ENCODE measurements at regions not wholly inside any gene's neighbourhood (a gene's known extent, or its start where the extent isn't known, plus 50 kb on each side); places are given as distances from the start of the nearest gene placed in this dataset.

DNA sequence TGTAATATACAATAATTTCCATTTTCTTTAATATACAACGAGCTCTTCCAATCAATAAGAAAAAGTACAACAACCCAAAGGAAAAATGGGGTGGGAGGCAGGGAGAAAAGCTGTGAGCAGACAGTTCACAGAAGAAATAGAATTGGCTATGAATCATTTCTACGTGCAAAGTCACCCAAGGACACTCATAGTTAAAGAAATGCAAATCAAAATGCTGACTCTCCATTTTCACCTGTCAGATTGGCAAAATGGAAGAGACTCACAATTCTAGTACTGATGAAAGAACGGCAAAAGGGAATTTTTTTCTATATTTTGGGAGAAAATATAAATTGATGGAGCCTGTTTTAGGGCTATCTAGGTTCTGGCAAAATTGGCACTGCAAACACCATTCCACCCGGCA, 116.3 kb upstream of the MEF2A start:
- no peak overlapping the region for H3K4me3 ChIP-seq (ENCODE audit: low read length)
- no peaks in the 10 kb centered on the region for H3K36me3 ChIP-seq (ENCODE audit: insufficient read depth, low read depth, low read length)
- no peak overlapping the region for H3K9ac ChIP-seq (ENCODE audit: low read depth, low read length)
- H3K4me1 ChIP-seq (ENCODE audit: insufficient read depth, low read length) = no peaks in the 10 kb centered on the region; the same call in 1 of the 2 replicates
- no peaks in the 10 kb centered on the region for H3K9me3 ChIP-seq (ENCODE audit: insufficient read depth, low read depth, low read length)
- no peak overlapping the region for H3K27ac ChIP-seq (ENCODE audit: low read length)
- H3K27me3 ChIP-seq (ENCODE audit: insufficient read depth, low read length) = peaks cover 5% of the 10 kb centered on the region; the same call in 1 of the 2 replicates

- Histone ChIP-seq H3K27ac (ENCODE audit: low read length) (no peak overlapping the region), H3K9me3 (ENCODE audit: insufficient read depth, low read depth, low read length) (no peaks in the 10 kb centered on the region), H3K9ac (ENCODE audit: low read depth, low read length) (no peak overlapping the region), H3K4me1 (ENCODE audit: insufficient read depth, low read length) (no peaks in the 10 kb centered on the region; the same call in 1 of the 2 replicates), H3K27me3 (ENCODE audit: insufficient read depth, low read length) (peaks cover 5% of the 10 kb centered on the region; the same call in 1 of the 2 replicates), H3K4me3 (ENCODE audit: low read length) (no peak overlapping the region), H3K36me3 (ENCODE audit: insufficient read depth, low read depth, low read length) (no peaks in the 10 kb centered on the region)
These were observed 114.9 kb upstream of the MEF2A start for GRCh38 chr15:99450896-99451358.

GRCh38 chr15:99451484-99451883, 114.3 kb upstream of the MEF2A start:
- peaks cover 5% of the 10 kb centered on the region; the same call in 1 of the 2 replicates for H3K27me3 ChIP-seq (ENCODE audit: insufficient read depth, low read length)
- no peak overlapping the region for H3K27ac ChIP-seq (ENCODE audit: low read length)
- no peaks in the 10 kb centered on the region for H3K9me3 ChIP-seq (ENCODE audit: insufficient read depth, low read depth, low read length)
- no peaks in the 10 kb centered on the region; the same call in 1 of the 2 replicates for H3K4me1 ChIP-seq (ENCODE audit: insufficient read depth, low read length)
- no peak overlapping the region for H3K4me3 ChIP-seq (ENCODE audit: low read length)
- H3K36me3 ChIP-seq (ENCODE audit: insufficient read depth, low read depth, low read length) = no peaks in the 10 kb centered on the region
- H3K9ac ChIP-seq (ENCODE audit: low read depth, low read length) = no peak overlapping the region

DNA sequence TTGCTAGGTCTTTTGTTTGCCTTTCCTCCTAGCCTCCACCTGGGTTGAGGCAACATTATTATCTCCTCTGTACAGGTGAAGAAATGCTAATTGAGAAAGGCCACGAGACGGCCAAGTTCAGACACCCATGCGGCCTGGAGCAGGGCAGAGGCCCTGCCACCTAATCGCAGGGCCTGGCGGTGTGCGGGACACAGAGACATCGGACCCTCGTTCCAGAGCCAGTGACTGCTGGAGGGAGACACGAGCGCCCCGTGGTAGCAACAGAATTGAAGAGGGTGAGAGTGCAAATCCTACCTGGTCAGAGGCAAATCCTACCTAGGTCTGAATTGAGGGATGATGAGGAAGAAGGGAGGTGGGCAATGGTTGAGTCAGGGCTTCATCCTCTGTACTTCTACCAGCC, 113.8 kb upstream of the MEF2A start:
- no peak overlapping the region for H3K4me3 ChIP-seq (ENCODE audit: low read length)
- H3K4me1 ChIP-seq (ENCODE audit: insufficient read depth, low read length) = no peaks in the 10 kb centered on the region; the same call in 1 of the 2 replicates
- no peak overlapping the region for H3K9ac ChIP-seq (ENCODE audit: low read depth, low read length)
- H3K9me3 ChIP-seq (ENCODE audit: insufficient read depth, low read depth, low read length) = no peaks in the 10 kb centered on the region
- peaks cover 5% of the 10 kb centered on the region; the same call in 1 of the 2 replicates for H3K27me3 ChIP-seq (ENCODE audit: insufficient read depth, low read length)
- no peaks in the 10 kb centered on the region for H3K36me3 ChIP-seq (ENCODE audit: insufficient read depth, low read depth, low read length)
- H3K27ac ChIP-seq (ENCODE audit: low read length) = no peak overlapping the region

DNA sequence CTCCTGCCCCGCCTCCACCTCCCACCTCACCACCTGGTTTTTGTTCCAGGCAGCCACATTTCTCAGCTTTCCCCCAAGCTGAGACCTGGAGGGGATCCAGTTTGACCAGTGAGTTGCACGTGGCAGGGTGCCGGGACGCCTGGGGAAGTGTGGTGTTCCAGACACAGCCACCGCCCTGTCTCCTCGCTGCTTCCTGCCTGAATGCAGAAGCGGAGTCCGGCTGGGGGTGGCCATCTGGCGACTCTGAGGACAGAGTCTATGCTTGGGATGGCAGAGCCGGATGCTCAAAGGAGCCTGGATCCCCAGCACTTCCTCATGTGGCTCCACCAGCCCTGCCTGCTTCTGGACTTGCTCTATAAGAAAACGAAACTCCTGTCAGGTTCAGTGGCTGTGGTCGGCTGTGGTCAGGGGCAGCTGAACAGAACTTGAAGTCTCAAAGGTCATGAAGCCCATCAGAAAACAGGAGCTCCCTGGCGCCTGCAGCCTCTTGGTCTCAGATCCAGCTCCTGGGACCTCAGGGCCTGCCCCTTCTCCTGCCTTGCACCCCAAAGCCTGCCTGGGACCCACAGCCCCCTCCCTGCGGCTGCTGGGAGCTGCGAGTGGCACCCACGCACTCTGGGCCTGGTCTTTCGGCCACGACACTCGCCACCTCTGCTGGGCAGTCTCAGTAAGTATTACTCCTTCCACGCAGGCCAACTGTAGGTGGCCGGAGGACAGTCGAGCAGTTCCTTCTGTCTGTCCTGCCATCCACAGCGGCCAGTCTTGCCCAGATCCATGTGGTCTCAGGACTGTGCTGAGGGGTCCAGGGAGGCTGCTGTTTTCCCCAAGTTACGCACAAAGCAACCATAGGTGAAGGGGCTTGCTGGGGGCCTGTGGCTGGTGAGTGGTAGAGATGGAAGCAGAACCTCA, 112.8 kb upstream of the MEF2A start:
- Histone ChIP-seq H3K36me3 (ENCODE audit: insufficient read depth, low read depth, low read length) (no peaks in the 10 kb centered on the region), H3K27me3 (ENCODE audit: insufficient read depth, low read length) (peaks cover 2% of the 10 kb centered on the region; the same call in 1 of the 2 replicates), H3K9me3 (ENCODE audit: insufficient read depth, low read depth, low read length) (no peaks in the 10 kb centered on the region), H3K4me1 (ENCODE audit: insufficient read depth, low read length) (no peaks in the 10 kb centered on the region), H3K27ac (ENCODE audit: low read length) (no peak overlapping the region), H3K4me3 (ENCODE audit: low read length) (no peak overlapping the region), H3K9ac (ENCODE audit: low read depth, low read length) (no peak overlapping the region)

GRCh38 chr15:99453637-99454030, 112.2 kb upstream of the MEF2A start:
- Histone ChIP-seq H3K4me3 (ENCODE audit: low read length) (no peak overlapping the region), H3K36me3 (ENCODE audit: insufficient read depth, low read depth, low read length) (no peaks in the 10 kb centered on the region), H3K9me3 (ENCODE audit: insufficient read depth, low read depth, low read length) (no peaks in the 10 kb centered on the region), H3K27ac (ENCODE audit: low read length) (no peak overlapping the region), H3K4me1 (ENCODE audit: insufficient read depth, low read length) (no peaks in the 10 kb centered on the region), H3K9ac (ENCODE audit: low read depth, low read length) (no peak overlapping the region), H3K27me3 (ENCODE audit: insufficient read depth, low read length) (no peaks in the 10 kb centered on the region)

DNA sequence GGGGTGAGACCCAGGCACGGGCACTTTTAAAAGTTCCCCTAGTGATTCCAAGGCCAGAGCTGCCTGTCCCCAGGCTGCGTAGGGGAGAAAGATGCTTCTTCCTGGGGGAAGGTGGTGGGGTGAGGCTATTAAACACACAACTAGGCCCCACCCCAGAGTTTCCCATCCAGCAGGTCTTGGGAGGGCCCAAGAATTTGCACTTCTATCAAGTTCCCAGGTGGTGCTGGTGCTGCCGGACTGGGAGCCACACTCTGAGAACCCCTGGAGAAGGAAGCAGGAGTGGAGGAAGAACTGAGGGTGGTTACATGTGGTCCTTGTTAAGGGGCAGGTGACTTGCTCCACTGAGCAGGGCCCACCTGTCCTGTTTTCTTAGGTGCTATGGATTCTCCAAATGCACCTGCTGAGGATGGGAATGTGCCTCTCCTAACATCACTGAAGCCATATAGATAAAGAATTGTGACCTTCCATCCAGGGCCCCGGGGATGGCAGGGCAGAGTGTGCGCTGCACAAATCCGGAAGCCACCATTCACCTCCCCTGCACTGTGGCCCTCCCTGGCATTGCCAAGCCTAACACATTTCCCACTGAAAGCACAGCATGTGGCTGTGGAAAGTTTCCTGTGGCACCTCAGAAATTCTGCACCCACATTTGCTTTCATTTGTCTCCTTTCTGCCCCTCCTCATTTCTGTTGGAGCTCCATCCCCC, 111.5 kb upstream of the MEF2A start:
- no peak overlapping the region for H3K9ac ChIP-seq (ENCODE audit: low read depth, low read length)
- no peak overlapping the region for H3K4me3 ChIP-seq (ENCODE audit: low read length)
- H3K27ac ChIP-seq (ENCODE audit: low read length) = no peak overlapping the region
- H3K27me3 ChIP-seq (ENCODE audit: insufficient read depth, low read length) = no peaks in the 10 kb centered on the region
- H3K36me3 ChIP-seq (ENCODE audit: insufficient read depth, low read depth, low read length) = no peaks in the 10 kb centered on the region
- H3K9me3 ChIP-seq (ENCODE audit: insufficient read depth, low read depth, low read length) = no peaks in the 10 kb centered on the region
- H3K4me1 ChIP-seq (ENCODE audit: insufficient read depth, low read length) = no peaks in the 10 kb centered on the region

DNA sequence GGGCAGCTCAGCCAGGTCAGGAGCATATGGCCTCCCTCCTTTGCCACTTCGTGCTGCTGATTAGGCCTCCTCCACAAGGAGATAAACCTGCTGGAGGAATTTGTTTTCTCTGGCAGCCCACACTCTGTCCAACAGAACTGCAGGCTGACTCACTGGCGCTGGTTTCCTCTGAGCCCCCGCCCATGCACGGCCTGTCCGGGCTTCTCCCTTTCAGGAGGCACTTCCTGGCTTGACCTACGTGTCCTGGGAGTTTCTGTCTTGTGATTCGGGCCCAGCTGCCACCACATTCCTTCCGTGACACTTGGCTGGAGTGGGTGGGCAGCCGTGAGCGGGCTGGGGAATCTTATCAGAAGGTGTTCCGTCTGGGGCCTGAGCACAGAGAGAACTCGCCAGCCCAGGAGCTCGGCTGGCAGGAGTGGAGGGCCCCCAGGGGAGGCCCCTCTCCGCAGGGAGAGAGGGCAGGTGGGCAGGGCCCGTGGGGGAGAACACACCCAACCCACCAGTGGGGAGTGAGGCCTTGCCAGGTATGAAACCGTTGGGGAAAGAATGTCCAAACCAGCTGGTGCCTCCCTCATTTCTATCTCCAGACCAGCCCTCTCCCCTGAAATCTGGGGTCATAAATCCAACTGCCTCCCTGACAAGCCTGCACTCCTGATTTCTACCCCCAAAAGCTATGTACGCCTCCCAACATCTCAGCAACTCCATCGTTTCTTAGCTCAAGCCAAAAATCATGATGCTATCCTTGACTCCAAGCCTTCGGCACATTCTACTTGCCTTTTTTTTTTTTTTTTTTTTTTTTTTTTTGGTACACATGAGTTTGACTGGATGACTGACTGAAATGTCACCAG, 110.6 kb upstream of the MEF2A start:
- Histone ChIP-seq H3K4me1 (ENCODE audit: insufficient read depth, low read length) (no peaks in the 10 kb centered on the region), H3K36me3 (ENCODE audit: insufficient read depth, low read depth, low read length) (no peaks in the 10 kb centered on the region), H3K27ac (ENCODE audit: low read length) (no peak overlapping the region), H3K4me3 (ENCODE audit: low read length) (no peak overlapping the region), H3K9me3 (ENCODE audit: insufficient read depth, low read depth, low read length) (no peaks in the 10 kb centered on the region), H3K27me3 (ENCODE audit: insufficient read depth, low read length) (no peaks in the 10 kb centered on the region), H3K9ac (ENCODE audit: low read depth, low read length) (no peak overlapping the region)

DNA sequence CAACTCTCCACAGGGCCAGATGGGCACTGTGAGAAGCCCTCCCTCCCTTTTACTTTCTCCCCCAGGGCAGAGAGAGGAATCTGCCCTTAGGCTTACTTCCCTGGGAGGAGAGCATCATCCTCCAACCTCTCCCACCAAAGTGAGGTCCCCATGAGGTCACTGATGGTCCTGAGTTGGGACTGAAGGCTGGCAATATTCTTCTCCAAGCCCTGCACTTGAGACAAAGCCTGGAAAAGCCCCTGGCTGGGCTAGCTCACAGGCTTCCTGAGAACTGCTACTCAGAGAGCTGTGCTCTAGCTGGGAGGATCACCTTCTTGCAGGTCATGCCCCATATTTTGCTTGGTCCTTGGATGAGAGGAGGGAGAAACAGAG, 110.0 kb upstream of the MEF2A start:
- H3K4me3 ChIP-seq (ENCODE audit: low read length) = no peak overlapping the region
- H3K4me1 ChIP-seq (ENCODE audit: insufficient read depth, low read length) = no peaks in the 10 kb centered on the region
- no peaks in the 10 kb centered on the region for H3K36me3 ChIP-seq (ENCODE audit: insufficient read depth, low read depth, low read length)
- H3K9ac ChIP-seq (ENCODE audit: low read depth, low read length) = no peak overlapping the region
- H3K27ac ChIP-seq (ENCODE audit: low read length) = no peak overlapping the region
- no peaks in the 10 kb centered on the region for H3K27me3 ChIP-seq (ENCODE audit: insufficient read depth, low read length)
- H3K9me3 ChIP-seq (ENCODE audit: insufficient read depth, low read depth, low read length) = no peaks in the 10 kb centered on the region

DNA sequence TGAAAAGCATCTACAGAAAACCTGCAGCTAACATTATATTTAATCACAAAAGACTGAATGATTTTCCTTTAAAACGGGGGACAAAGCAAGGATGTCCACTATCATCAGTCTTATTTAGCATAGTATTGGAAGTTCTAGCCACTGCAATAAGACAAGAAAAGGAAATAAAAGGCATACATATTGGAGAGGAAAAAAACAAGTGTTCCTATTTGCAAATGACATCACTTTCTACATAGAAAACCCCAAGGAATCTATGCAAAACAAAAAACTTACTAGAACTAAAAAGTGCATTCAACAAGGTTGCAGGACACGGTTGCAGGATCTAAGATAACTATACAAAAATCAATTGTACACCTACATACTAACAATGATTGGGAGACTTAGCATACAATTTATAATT, 101.6 kb upstream of the MEF2A start:
- H3K4me1 ChIP-seq (ENCODE audit: insufficient read depth, low read length) = no peaks in the 10 kb centered on the region
- H3K27me3 ChIP-seq (ENCODE audit: insufficient read depth, low read length) = no peaks in the 10 kb centered on the region
- H3K27ac ChIP-seq (ENCODE audit: low read length) = no peak overlapping the region
- peaks cover 9% of the 10 kb centered on the region; the same call in 1 of the 2 replicates for H3K9me3 ChIP-seq (ENCODE audit: insufficient read depth, low read depth, low read length)
- H3K4me3 ChIP-seq (ENCODE audit: low read length) = no peak overlapping the region
- no peaks in the 10 kb centered on the region for H3K36me3 ChIP-seq (ENCODE audit: insufficient read depth, low read depth, low read length)
- no peak overlapping the region for H3K9ac ChIP-seq (ENCODE audit: low read depth, low read length)

DNA sequence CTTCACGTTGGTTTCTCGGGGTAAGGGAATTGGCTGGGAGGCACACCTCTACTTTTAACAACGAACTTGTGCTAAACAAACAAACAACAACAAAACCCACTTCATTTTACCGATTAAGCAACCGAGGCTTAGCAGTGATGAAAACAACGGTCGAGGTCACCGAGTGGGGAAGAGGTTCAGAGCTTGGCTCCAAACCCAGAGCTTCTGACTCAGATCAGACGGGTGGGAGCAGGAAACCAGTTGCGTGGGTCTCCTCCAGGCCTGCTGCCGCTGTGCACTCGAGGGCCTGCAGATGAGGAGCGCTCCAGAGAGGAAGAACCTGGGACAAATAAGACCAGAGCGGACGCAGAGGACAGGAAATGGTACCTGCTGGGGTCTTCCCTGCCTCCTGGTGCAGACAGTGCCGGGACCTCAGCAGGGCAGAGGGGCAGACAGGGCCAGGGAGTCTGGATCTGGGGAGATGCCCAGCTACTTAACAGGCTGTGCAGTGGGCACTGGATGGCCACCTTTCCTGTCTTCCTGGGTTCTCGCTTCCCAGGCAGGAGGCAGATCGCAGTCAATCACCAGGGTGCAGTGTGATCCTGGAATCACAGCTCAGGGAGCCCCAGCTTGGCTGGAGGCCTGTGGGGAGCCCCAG, 99.0 kb upstream of the MEF2A start:
- H3K9ac ChIP-seq (ENCODE audit: low read depth, low read length) = no peak overlapping the region
- H3K4me3 ChIP-seq (ENCODE audit: low read length) = no peak overlapping the region
- H3K9me3 ChIP-seq (ENCODE audit: insufficient read depth, low read depth, low read length) = peaks cover 9% of the 10 kb centered on the region; the same call in 1 of the 2 replicates
- H3K36me3 ChIP-seq (ENCODE audit: insufficient read depth, low read depth, low read length) = no peaks in the 10 kb centered on the region
- H3K27me3 ChIP-seq (ENCODE audit: insufficient read depth, low read length) = no peaks in the 10 kb centered on the region
- H3K27ac ChIP-seq (ENCODE audit: low read length) = no peak overlapping the region
- H3K4me1 ChIP-seq (ENCODE audit: insufficient read depth, low read length) = no peaks in the 10 kb centered on the region

Data from iPS-20b (cell line).